Left hindlimb (tissue), 1 donor: ENCODE measurements at regions not wholly inside any gene's neighbourhood (a gene's known extent, or its start where the extent isn't known, plus 50 kb on each side); places are given as distances from the start of the nearest gene placed in this dataset.
"Not testable (repeated sequence)": the region's sequence is repeated elsewhere in the genome, so short reads cannot be mapped to it uniquely, and the experiment has no call there.

Experiments
- DNase-seq: peaks from one replicate; pipeline ENCODE4 v3.0.0-alpha.2; 2018

GRCh38 chr3:153624310-153625030, 462.4 kb downstream of the RAP2B start:
- DNase-seq: no peak

GRCh38 chr3:153625506-153625905, 463.5 kb downstream of the RAP2B start:
- DNase-seq: no peak

GRCh38 chr3:153626158-153626557, 464.1 kb downstream of the RAP2B start:
- DNase-seq: no peak

- no peak for DNase-seq
Measured at GRCh38 chr3:153628591-153628990, 466.6 kb downstream of the RAP2B start.

- no peak for DNase-seq
Measured at GRCh38 chr3:153629148-153629547, 467.1 kb downstream of the RAP2B start.

- DNase-seq: no peak
Measured at GRCh38 chr3:153631102-153631501, 469.1 kb downstream of the RAP2B start.

GRCh38 chr3:153631664-153632063, 469.6 kb downstream of the RAP2B start:
- no peak for DNase-seq

GRCh38 chr3:153633407-153633806, 471.4 kb downstream of the RAP2B start:
- DNase-seq: no peak

- DNase-seq: no peak
Measured at GRCh38 chr3:153634683-153635082, 472.7 kb downstream of the RAP2B start.

- DNase-seq: no peak
Measured at GRCh38 chr3:153639631-153640030, 477.6 kb downstream of the RAP2B start.

GRCh38 chr3:153640689-153641665, 479.0 kb downstream of the RAP2B start:
- no peak for DNase-seq

GRCh38 chr3:153642576-153642975, 478.6 kb upstream of the ARHGEF26 start:
- not testable (repeated sequence) for DNase-seq

GRCh38 chr3:153643471-153643870, 477.7 kb upstream of the ARHGEF26 start:
- DNase-seq: not testable (repeated sequence)

- DNase-seq: no peak
Measured at GRCh38 chr3:153649286-153649839, 471.8 kb upstream of the ARHGEF26 start.

GRCh38 chr3:153652076-153652475, 469.1 kb upstream of the ARHGEF26 start:
- no peak for DNase-seq

GRCh38 chr3:153657046-153657445, 464.1 kb upstream of the ARHGEF26 start:
- DNase-seq: no peak

GRCh38 chr3:153657461-153657860, 463.7 kb upstream of the ARHGEF26 start:
- no peak for DNase-seq

- no peak for DNase-seq
Measured at GRCh38 chr3:153658136-153658535, 463.1 kb upstream of the ARHGEF26 start.

GRCh38 chr3:153666991-153667740, 454.0 kb upstream of the ARHGEF26 start:
- no peak for DNase-seq

GRCh38 chr3:153669527-153669926, 451.7 kb upstream of the ARHGEF26 start:
- DNase-seq: no peak

GRCh38 chr3:153670577-153670976, 450.6 kb upstream of the ARHGEF26 start:
- DNase-seq: no peak

- DNase-seq: no peak
Measured at GRCh38 chr3:153673853-153674252, 447.3 kb upstream of the ARHGEF26 start.

GRCh38 chr3:153679714-153680113, 441.5 kb upstream of the ARHGEF26 start:
- no peak for DNase-seq
